ENCODE measurements at regions not wholly inside any gene's neighbourhood (a gene's known extent, or its start where the extent isn't known, plus 50 kb on each side); places are given as distances from the start of the nearest gene placed in this dataset.
A peak's percentile ranks its signal among the peaks of the same experiment; 100 is the strongest.

DNA sequence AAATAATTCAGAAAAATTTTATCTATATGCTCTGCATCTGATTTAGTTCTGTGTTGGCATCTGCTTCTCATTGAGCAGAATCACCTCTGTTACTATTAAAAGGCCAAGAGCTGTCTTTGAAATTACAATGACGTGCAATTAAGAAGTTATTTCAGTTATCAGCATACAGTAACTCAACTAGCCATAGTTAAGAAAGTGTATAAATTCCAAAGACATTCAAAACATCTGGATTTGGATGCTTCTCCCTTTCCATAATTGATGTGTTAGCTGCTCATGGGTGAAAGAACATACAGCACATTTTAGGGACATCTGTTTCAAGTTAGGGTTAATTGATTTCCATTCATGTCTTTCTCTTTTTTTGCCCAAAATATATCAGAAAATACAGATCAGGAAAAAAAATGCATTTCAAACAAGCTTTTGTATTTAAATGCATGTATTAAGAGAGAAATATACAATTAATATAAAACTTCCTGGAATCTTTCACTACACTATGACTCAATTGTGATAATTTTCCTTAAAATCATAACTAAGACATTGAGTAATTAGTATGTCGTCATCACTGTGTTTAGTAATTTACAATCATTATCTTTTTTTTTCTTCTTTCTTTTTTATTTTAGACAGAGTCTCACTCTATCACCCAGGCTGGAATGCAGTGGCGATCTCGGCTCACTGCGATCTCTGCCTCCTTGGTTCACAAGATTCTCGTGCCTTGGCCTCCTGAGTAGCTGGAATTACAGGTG lies 82.7 kb upstream of the MBNL1 start:
- ChIA-PET POLR2A (interaction anchor here (3.1 kb wide), 1 partner anchor 83 kb away, joined by 11 read pairs; the partner anchor contains the start of gene MBNL1), CTCF (interaction anchor here (0.7 to 4.0 kb wide), 11 partner anchors 7 to 259 kb away, joined by 3 to 33 read pairs (median 8); no protein-coding TSS in a partner anchor)
- Histone ChIP-seq H3K27ac (ENCODE audit: insufficient read depth in 1 of 2, low read depth in 1 of 2, low read length in 2 of 2, poor library complexity in 1 of 2, severe bottlenecking in 2 of 2) (no peak overlapping the region), H3K4me1 (ENCODE audit: control extremely low read depth in 1 of 4, control insufficient read depth in 4 of 4, insufficient read depth in 4 of 4, low read length in 3 of 4) (peaks cover 0 to 34% (median 14%) of the 10 kb centered on the region in 4 experiments), H3K4me3 (ENCODE audit: control insufficient read depth in 1 of 7, extremely low read depth in 1 of 7, insufficient read depth in 4 of 7, low read depth in 2 of 7, low read length in 6 of 7) (no peak overlapping the region), H3K36me3 (ENCODE audit: control insufficient read depth in 4 of 4, insufficient read depth in 4 of 4, low read length in 3 of 4) (no peaks in the 10 kb centered on the region), H3K9me3 (ENCODE audit: control extremely low read depth in 1 of 5, control insufficient read depth in 4 of 5, insufficient read depth in 2 of 5, low read depth in 1 of 5, low read length in 4 of 5) (no peaks in the 10 kb centered on the region), H3K27me3 (replicated peaks in 2 of 5; ENCODE audit: control insufficient read depth in 4 of 5, insufficient read depth in 5 of 5, low read length in 4 of 5) (no peaks in the 10 kb centered on the region)
- no peak for DNase-seq
- WGBS (ENCODE audit: insufficient coverage) = 98% methylated on average over 4 of the region's 6 CpGs

DNA sequence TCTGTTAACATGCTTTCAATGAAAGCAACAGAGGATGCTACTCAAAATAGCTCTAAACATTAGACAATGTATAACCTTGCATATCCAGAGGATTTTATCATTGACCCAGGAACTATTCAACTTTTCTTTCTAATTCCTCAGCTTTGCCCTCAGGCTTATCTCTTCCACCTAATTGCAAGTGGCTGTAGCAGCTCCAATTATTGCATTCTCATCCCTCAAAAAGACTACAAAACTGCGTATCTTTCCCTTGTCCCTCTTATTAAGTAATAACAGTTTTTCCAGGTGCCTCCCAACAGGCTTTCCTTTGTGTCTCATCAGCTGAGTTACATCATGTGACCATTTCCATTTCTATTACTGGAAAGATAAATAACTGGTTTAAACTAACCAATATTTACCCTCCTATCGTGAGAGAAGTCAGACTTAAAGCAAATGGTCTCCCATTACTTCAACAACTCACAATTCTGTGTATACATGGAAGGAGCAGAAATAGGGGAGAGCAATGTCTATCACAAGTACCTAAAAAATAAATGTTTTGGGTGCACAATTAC lies 78.0 kb upstream of the MBNL1 start:
- WGBS (ENCODE audit: insufficient coverage) = 38% methylated on average over 1 of the region's 2 CpGs
- POLR2A ChIA-PET = no interaction called here
- Histone ChIP-seq H3K27me3 (replicated peaks in 2 of 5; ENCODE audit: control insufficient read depth in 4 of 5, insufficient read depth in 5 of 5, low read length in 4 of 5) (no peaks in the 10 kb centered on the region), H3K4me3 (ENCODE audit: control insufficient read depth in 1 of 7, extremely low read depth in 1 of 7, insufficient read depth in 4 of 7, low read depth in 2 of 7, low read length in 6 of 7) (peak overlapping the region in 1 of 7 experiments; percentile 13), H3K4me1 (ENCODE audit: control extremely low read depth in 1 of 4, control insufficient read depth in 4 of 4, insufficient read depth in 4 of 4, low read length in 3 of 4) (peaks cover 12 to 43% (median 22%) of the 10 kb centered on the region in 4 experiments), H3K9me3 (ENCODE audit: control extremely low read depth in 1 of 5, control insufficient read depth in 4 of 5, insufficient read depth in 2 of 5, low read depth in 1 of 5, low read length in 4 of 5) (no peaks in the 10 kb centered on the region), H3K36me3 (ENCODE audit: control insufficient read depth in 4 of 4, insufficient read depth in 4 of 4, low read length in 3 of 4) (no peaks in the 10 kb centered on the region), H3K27ac (ENCODE audit: insufficient read depth in 1 of 2, low read depth in 1 of 2, low read length in 2 of 2, poor library complexity in 1 of 2, severe bottlenecking in 2 of 2) (no peak overlapping the region)
- CTCF ChIA-PET = interaction anchor here (0.6 to 1.3 kb wide), 6 partner anchors 23 to 435 kb away, joined by 3 to 4 read pairs (median 3); no protein-coding TSS in a partner anchor
- DNase-seq = no peak

DNA sequence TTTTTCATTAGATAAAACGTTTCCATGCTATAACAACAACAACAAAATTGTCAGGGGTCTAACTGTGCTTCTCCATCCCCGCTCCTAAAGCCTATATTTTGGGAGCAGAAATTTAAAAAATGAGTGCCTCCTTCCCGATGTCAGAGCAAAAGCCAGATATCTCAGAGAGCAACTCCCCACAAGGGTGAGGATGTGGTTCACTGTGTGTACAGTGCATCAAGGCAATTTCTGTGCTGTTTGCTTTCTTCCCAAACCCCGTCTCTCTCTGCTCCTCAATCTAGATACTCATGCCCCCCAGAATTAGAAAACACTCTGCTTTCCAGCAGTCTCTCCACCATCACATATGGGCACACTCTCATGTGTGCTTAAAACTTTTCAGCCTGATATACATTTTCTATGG lies 76.7 kb upstream of the MBNL1 start:
- 13% methylated on average over 1 of the region's 4 CpGs for WGBS (ENCODE audit: insufficient coverage)
- ChIA-PET CTCF (interaction anchor here (0.7 kb wide), 1 partner anchor 15 kb away, joined by 3 read pairs; no protein-coding TSS in a partner anchor), POLR2A (interaction anchor here (0.5 kb wide), 1 partner anchor 132 kb away, joined by 3 read pairs; no protein-coding TSS in a partner anchor)
- peak overlapping the region in 4 of 7 experiments; percentile 19 to 55 (median 32) for H3K4me3 ChIP-seq (ENCODE audit: control insufficient read depth in 1 of 7, extremely low read depth in 1 of 7, insufficient read depth in 4 of 7, low read depth in 2 of 7, low read length in 6 of 7)
- no peaks in the 10 kb centered on the region for H3K27me3 ChIP-seq (replicated peaks in 2 of 5; ENCODE audit: control insufficient read depth in 4 of 5, insufficient read depth in 5 of 5, low read length in 4 of 5)
- DNase-seq = peak in 1 of 3 donors; percentile 47
- H3K36me3 ChIP-seq (ENCODE audit: control insufficient read depth in 4 of 4, insufficient read depth in 4 of 4, low read length in 3 of 4) = no peaks in the 10 kb centered on the region
- H3K4me1 ChIP-seq (ENCODE audit: control extremely low read depth in 1 of 4, control insufficient read depth in 4 of 4, insufficient read depth in 4 of 4, low read length in 3 of 4) = peaks cover 19 to 49% (median 30%) of the 10 kb centered on the region in 4 experiments
- H3K9me3 ChIP-seq (ENCODE audit: control extremely low read depth in 1 of 5, control insufficient read depth in 4 of 5, insufficient read depth in 2 of 5, low read depth in 1 of 5, low read length in 4 of 5) = no peaks in the 10 kb centered on the region
- H3K27ac ChIP-seq (ENCODE audit: insufficient read depth in 1 of 2, low read depth in 1 of 2, low read length in 2 of 2, poor library complexity in 1 of 2, severe bottlenecking in 2 of 2) = peak overlapping the region; percentile 46 to 72

DNA sequence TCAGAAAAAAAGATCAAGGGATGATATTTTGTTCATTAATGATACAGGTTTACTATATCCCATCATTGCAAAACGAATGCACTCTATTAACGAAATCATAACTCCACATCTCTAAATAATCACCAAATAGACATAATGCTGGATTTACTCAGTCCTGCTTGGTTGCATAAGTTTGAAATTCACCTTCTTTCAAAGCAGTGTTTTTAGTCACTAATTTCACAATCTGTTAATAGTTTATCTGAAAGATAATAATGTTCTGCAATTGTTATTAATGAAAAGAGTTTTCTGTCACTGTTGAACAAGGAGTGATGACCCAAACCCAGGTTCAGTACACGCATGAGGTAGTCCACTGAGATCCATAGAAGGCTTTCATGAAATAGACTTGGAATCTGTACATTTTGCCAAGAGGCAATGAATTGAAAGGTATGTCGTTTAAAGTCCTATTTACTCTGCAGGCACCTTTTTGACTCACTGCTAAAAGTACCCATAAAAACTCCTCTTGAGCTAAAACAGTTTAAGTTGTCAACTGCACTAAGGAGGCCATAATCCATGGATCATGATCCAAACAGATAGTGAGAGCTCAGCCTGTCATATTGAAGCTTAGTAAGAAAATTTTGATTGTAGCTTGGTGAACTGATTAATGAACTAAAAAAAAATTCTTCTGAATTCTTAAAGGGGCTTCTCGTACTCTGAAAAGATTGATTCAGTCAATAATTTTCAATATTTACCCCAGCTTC lies 75.6 kb upstream of the MBNL1 start:
- H3K4me1 ChIP-seq (ENCODE audit: control extremely low read depth in 1 of 4, control insufficient read depth in 4 of 4, insufficient read depth in 4 of 4, low read length in 3 of 4) = peaks cover 29 to 58% (median 37%) of the 10 kb centered on the region in 4 experiments
- peak in 1 of 3 donors; percentile 35 for DNase-seq
- ChIA-PET POLR2A (interaction anchor here (0.5 to 0.6 kb wide), 3 partner anchors 76 to 242 kb away, joined by 3 read pairs; partner anchors contain the start of gene MBNL1), CTCF (interaction anchor here (0.7 to 1.8 kb wide), 6 partner anchors 9 to 251 kb away, joined by 3 to 16 read pairs (median 3); no protein-coding TSS in a partner anchor)
- no peaks in the 10 kb centered on the region for H3K9me3 ChIP-seq (ENCODE audit: control extremely low read depth in 1 of 5, control insufficient read depth in 4 of 5, insufficient read depth in 2 of 5, low read depth in 1 of 5, low read length in 4 of 5)
- H3K27ac ChIP-seq (ENCODE audit: insufficient read depth in 1 of 2, low read depth in 1 of 2, low read length in 2 of 2, poor library complexity in 1 of 2, severe bottlenecking in 2 of 2) = peak overlapping the region; percentile 81 to 89
- peak overlapping the region in 6 of 7 experiments; percentile 57 to 79 (median 64) for H3K4me3 ChIP-seq (ENCODE audit: control insufficient read depth in 1 of 7, extremely low read depth in 1 of 7, insufficient read depth in 4 of 7, low read depth in 2 of 7, low read length in 6 of 7)
- H3K27me3 ChIP-seq (replicated peaks in 2 of 5; ENCODE audit: control insufficient read depth in 4 of 5, insufficient read depth in 5 of 5, low read length in 4 of 5) = no peaks in the 10 kb centered on the region
- no peaks in the 10 kb centered on the region for H3K36me3 ChIP-seq (ENCODE audit: control insufficient read depth in 4 of 4, insufficient read depth in 4 of 4, low read length in 3 of 4)
- 58% methylated on average over 2 of the region's 5 CpGs for WGBS (ENCODE audit: insufficient coverage)

DNA sequence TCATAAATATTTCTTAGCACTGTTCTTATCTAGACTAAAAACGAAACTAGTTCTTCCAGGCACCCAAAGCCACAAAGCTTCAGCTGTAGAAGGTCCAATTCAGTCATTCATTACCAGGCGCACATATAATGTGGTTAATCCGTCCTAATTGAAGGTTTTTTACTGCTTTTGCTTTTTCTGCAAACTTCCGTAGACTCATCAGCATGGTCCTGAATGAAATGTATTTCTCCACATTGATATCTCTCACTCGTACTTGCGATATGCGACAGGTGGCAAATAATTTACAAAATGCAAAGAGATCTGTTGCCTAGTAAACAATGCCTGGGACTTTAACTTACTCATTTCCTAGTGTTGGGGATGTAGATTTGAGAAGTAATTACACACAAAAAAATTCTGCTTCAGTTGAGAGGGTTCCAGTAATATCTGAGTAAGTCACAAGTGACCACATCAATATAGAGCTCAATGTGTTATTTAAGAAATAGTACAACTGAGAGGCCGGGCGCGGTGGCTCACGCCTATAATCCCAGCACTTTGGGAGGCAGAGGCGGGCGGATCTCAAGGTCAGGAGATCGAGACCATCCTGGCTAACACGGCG lies 75.0 kb upstream of the MBNL1 start:
- POLR2A ChIA-PET = interaction anchor here (0.6 kb wide), 2 partner anchors 76 to 241 kb away, joined by 3 read pairs; partner anchors contain the start of gene MBNL1
- Histone ChIP-seq H3K27ac (ENCODE audit: insufficient read depth in 1 of 2, low read depth in 1 of 2, low read length in 2 of 2, poor library complexity in 1 of 2, severe bottlenecking in 2 of 2) (peak overlapping the region; percentile 81 to 89), H3K36me3 (ENCODE audit: control insufficient read depth in 4 of 4, insufficient read depth in 4 of 4, low read length in 3 of 4) (no peaks in the 10 kb centered on the region), H3K4me3 (ENCODE audit: control insufficient read depth in 1 of 7, extremely low read depth in 1 of 7, insufficient read depth in 4 of 7, low read depth in 2 of 7, low read length in 6 of 7) (peak overlapping the region in 6 of 7 experiments; percentile 57 to 79 (median 64)), H3K27me3 (replicated peaks in 2 of 5; ENCODE audit: control insufficient read depth in 4 of 5, insufficient read depth in 5 of 5, low read length in 4 of 5) (no peaks in the 10 kb centered on the region), H3K4me1 (ENCODE audit: control extremely low read depth in 1 of 4, control insufficient read depth in 4 of 4, insufficient read depth in 4 of 4, low read length in 3 of 4) (peaks cover 32 to 62% (median 43%) of the 10 kb centered on the region in 4 experiments), H3K9me3 (ENCODE audit: control extremely low read depth in 1 of 5, control insufficient read depth in 4 of 5, insufficient read depth in 2 of 5, low read depth in 1 of 5, low read length in 4 of 5) (no peaks in the 10 kb centered on the region)
- CTCF ChIA-PET = interaction anchor here (0.7 to 1.8 kb wide), 5 partner anchors 9 to 250 kb away, joined by 3 to 16 read pairs (median 3); no protein-coding TSS in a partner anchor
- peak; percentile 55 to 91 (median 83) for DNase-seq
- WGBS (ENCODE audit: insufficient coverage) = 3% methylated on average over 7 of the region's 16 CpGs

DNA sequence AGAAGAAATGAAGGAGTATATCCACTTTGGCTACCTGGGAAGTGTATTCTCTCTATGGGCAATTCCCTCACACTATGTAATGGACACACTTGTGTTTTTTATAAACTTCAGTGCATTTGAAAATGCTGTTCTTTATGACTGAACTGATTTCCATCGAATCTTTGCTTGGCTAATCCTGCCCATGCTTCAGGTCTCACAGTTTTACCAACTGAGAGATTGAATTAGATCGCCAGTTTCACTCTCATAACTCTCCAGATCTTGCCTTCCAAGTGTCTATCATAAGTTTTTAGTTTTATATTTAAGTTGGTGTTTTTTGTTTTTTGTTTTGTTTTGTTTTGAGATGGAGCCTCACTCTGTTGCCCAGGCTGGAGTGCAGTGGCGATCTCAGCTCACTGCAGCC lies 73.5 kb upstream of the MBNL1 start:
- POLR2A ChIA-PET = no interaction called here
- peaks cover 39 to 75% (median 57%) of the 10 kb centered on the region in 4 experiments for H3K4me1 ChIP-seq (ENCODE audit: control extremely low read depth in 1 of 4, control insufficient read depth in 4 of 4, insufficient read depth in 4 of 4, low read length in 3 of 4)
- no peak for DNase-seq
- no peak overlapping the region for H3K27ac ChIP-seq (ENCODE audit: insufficient read depth in 1 of 2, low read depth in 1 of 2, low read length in 2 of 2, poor library complexity in 1 of 2, severe bottlenecking in 2 of 2)
- CTCF ChIA-PET = no interaction called here
- no peak overlapping the region for H3K4me3 ChIP-seq (ENCODE audit: control insufficient read depth in 1 of 7, extremely low read depth in 1 of 7, insufficient read depth in 4 of 7, low read depth in 2 of 7, low read length in 6 of 7)
- no peaks in the 10 kb centered on the region for H3K9me3 ChIP-seq (ENCODE audit: control extremely low read depth in 1 of 5, control insufficient read depth in 4 of 5, insufficient read depth in 2 of 5, low read depth in 1 of 5, low read length in 4 of 5)
- H3K27me3 ChIP-seq (replicated peaks in 2 of 5; ENCODE audit: control insufficient read depth in 4 of 5, insufficient read depth in 5 of 5, low read length in 4 of 5) = no peaks in the 10 kb centered on the region
- 63% methylated on average over 1 of the region's 3 CpGs for WGBS (ENCODE audit: insufficient coverage)
- H3K36me3 ChIP-seq (ENCODE audit: control insufficient read depth in 4 of 4, insufficient read depth in 4 of 4, low read length in 3 of 4) = no peaks in the 10 kb centered on the region
